ENCODE measurements at regions not wholly inside any gene's neighbourhood (a gene's known extent, or its start where the extent isn't known, plus 50 kb on each side); places are given as distances from the start of the nearest gene placed in this dataset.

DNA sequence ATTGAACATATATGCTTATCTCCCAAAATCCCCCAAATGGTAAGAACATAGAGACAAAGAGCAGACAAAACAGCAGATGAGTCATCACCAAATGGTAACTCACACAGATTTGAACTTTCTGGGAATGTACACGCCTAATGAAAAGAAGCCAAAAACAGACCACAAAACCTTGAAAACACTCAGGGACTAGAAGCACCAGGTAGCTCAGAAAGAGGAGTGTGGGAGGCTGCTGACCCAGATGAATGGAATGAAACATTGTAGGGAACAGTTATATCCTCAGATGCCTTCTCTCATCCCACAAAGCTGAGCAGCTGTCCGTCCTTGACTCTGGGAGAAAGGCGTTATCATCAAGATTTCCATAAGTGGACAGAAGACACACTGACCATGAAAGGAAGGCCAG lies 307.0 kb upstream of the USP25 start:
- H3K27me3 ChIP-seq (ENCODE audit: low read depth) = no peaks in the 10 kb centered on the region
- no peaks in the 10 kb centered on the region for H3K4me1 ChIP-seq
- no peaks in the 10 kb centered on the region for H3K9me3 ChIP-seq
- ATAC-seq (no peak), DNase-seq (no peak)
- no peak for TF ChIP-seq CTCF (IDR thresholded peaks at IDR 0.05)
- H3K27ac ChIP-seq = no peak overlapping the region
- intact Hi-C loops (cut with DNase I) = no loop called here
- H3K4me3 ChIP-seq = no peak overlapping the region
- H3K36me3 ChIP-seq = no peaks in the 10 kb centered on the region

- no peak overlapping the region for H3K27ac ChIP-seq
- intact Hi-C loops (cut with DNase I) = no loop called here
- no peaks in the 10 kb centered on the region for H3K4me1 ChIP-seq
- no peak for TF ChIP-seq CTCF (IDR thresholded peaks at IDR 0.05)
- no peaks in the 10 kb centered on the region for H3K9me3 ChIP-seq
- no peak for DNase-seq
- no peaks in the 10 kb centered on the region for H3K27me3 ChIP-seq (ENCODE audit: low read depth)
- H3K36me3 ChIP-seq = no peaks in the 10 kb centered on the region
- no peak overlapping the region for H3K4me3 ChIP-seq
- no peak for ATAC-seq
Measured at GRCh38 chr21:15423676-15424445, 305.9 kb upstream of the USP25 start.

DNA sequence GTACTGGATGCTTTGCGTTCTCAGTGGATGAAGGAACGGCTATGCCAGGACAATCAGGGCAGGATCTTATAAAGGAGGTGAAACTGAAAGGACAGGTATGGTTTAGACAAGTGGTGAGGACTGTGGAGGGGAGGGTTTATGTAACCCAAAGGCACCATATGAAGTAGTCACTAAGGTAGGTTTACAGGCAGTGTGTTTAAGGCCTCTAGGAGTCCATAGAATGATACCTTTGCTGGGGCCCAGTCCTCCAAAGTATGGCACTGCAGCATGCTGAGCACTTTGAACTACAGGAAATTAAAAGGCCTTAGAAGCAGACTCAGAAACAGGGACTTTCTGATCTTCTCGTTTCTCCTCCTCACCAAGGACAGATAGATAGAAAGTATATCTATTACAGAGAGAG lies 304.7 kb upstream of the USP25 start:
- no peak for TF ChIP-seq CTCF (IDR thresholded peaks at IDR 0.05)
- Histone ChIP-seq H3K4me3 (no peak overlapping the region), H3K4me1 (no peaks in the 10 kb centered on the region), H3K36me3 (no peaks in the 10 kb centered on the region), H3K27me3 (ENCODE audit: low read depth) (no peaks in the 10 kb centered on the region), H3K9me3 (no peaks in the 10 kb centered on the region), H3K27ac (no peak overlapping the region)
- ATAC-seq (no peak), DNase-seq (no peak)
- intact Hi-C loops (cut with DNase I) = no loop called here

- intact Hi-C loops (cut with DNase I) = no loop called here
- H3K27ac ChIP-seq = no peak overlapping the region
- no peaks in the 10 kb centered on the region for H3K27me3 ChIP-seq (ENCODE audit: low read depth)
- no peaks in the 10 kb centered on the region for H3K4me1 ChIP-seq
- DNase-seq = no peak
- no peaks in the 10 kb centered on the region for H3K36me3 ChIP-seq
- H3K9me3 ChIP-seq = no peaks in the 10 kb centered on the region
- TF ChIP-seq CTCF (IDR thresholded peaks at IDR 0.05) = no peak
- ATAC-seq = no peak
- no peak overlapping the region for H3K4me3 ChIP-seq
Measured at GRCh38 chr21:15430023-15430422, 299.8 kb upstream of the USP25 start.

DNA sequence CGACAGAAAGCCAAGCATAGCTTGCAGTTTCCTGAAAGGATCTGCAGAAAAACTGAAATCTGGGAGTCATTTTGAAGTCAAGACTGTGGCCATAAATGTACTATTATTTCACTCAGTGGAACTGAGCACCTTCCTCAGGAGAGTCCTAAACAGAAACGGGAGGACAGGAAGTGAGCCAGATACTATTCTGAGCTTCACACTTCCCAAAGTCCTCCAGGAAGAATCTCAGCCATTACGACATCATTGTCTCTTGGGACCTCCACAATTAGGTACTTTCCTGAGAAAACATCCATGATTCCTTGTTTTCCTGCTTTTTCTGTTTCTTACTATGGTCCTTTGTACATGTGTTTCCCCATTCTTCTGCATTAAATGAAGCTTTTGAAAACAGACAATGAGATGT lies 299.2 kb upstream of the USP25 start:
- intact Hi-C loops (cut with DNase I) = no loop called here
- H3K9me3 ChIP-seq = no peaks in the 10 kb centered on the region
- no peaks in the 10 kb centered on the region for H3K27me3 ChIP-seq (ENCODE audit: low read depth)
- no peak overlapping the region for H3K4me3 ChIP-seq
- no peak for TF ChIP-seq CTCF (IDR thresholded peaks at IDR 0.05)
- DNase-seq (no peak), ATAC-seq (no peak)
- no peaks in the 10 kb centered on the region for H3K4me1 ChIP-seq
- H3K27ac ChIP-seq = no peak overlapping the region
- no peaks in the 10 kb centered on the region for H3K36me3 ChIP-seq
